ENCODE measurements at regions not wholly inside any gene's neighbourhood (a gene's known extent, or its start where the extent isn't known, plus 50 kb on each side); places are given as distances from the start of the nearest gene placed in this dataset.

DNA sequence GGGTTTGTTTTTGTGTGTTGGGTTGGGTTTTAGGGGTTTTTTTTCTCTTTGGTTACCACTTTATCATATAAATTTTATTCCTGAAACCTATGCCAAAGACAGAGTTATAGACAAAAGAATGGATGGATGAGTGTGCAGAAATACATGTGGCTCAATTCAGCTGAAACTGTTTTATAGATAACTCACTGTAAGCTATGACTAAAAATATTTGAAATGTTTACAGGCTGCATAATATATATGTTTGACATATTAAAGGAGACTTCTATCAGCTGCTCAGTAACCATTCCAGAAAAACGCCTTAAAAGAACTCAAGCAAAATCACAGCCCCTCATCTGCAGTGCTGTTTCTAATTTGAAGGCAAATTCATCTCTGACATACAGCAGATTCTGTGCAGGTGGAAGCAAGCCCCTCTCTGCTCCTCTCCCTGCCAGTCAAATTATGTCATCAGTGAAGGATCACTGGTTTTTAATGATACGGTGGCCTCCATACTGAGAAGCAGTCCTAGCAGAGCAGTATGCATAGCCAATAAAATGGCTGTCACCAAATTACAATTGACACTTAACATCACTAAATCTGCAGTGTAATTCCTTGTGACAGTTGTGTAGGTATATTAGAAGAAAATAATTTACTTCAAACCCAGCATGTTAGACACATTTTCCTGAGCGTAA lies 301.6 kb downstream of the NR2F1-AS1 start:
- Mint-ChIP-seq H3K36me3 (ENCODE audit: insufficient read depth, unreplicated experiment) (peaks cover 5% of the 10 kb centered on the region), H3K4me3 (ENCODE audit: low read depth, unreplicated experiment) (no peak overlapping the region), H3K27me3 (ENCODE audit: unreplicated experiment) (no peaks in the 10 kb centered on the region), H3K27ac (ENCODE audit: unreplicated experiment) (no peak overlapping the region), H3K9me3 (ENCODE audit: low read depth, unreplicated experiment) (no peaks in the 10 kb centered on the region), H3K4me1 (ENCODE audit: low read depth, unreplicated experiment) (peaks cover 14% of the 10 kb centered on the region)
- DNase-seq: no peak
- intact Hi-C loops (cut with micrococcal nuclease; ENCODE audit: unreplicated experiment): no loop called here
- no peak for TF ChIP-seq CTCF (IDR thresholded peaks at IDR 0.05; ENCODE audit: unreplicated experiment)
- no TSS peak for BruUV-seq (replicated peaks)
- CTCF ChIA-PET: no interaction called here

- H3K27me3 Mint-ChIP-seq (ENCODE audit: unreplicated experiment): no peaks in the 10 kb centered on the region
- peaks cover 20% of the 10 kb centered on the region for H3K4me1 Mint-ChIP-seq (ENCODE audit: low read depth, unreplicated experiment)
- intact Hi-C loops (cut with micrococcal nuclease; ENCODE audit: unreplicated experiment): no loop called here
- no peak for DNase-seq
- H3K4me3 Mint-ChIP-seq (ENCODE audit: low read depth, unreplicated experiment): no peak overlapping the region
- BruUV-seq (replicated peaks): no TSS peak
- H3K9me3 Mint-ChIP-seq (ENCODE audit: low read depth, unreplicated experiment): no peaks in the 10 kb centered on the region
- H3K27ac Mint-ChIP-seq (ENCODE audit: unreplicated experiment): no peak overlapping the region
- H3K36me3 Mint-ChIP-seq (ENCODE audit: insufficient read depth, unreplicated experiment): peaks cover 5% of the 10 kb centered on the region
- no peak for TF ChIP-seq CTCF (IDR thresholded peaks at IDR 0.05; ENCODE audit: unreplicated experiment)
- CTCF ChIA-PET: no interaction called here
These were observed 302.1 kb downstream of the NR2F1-AS1 start for GRCh38 chr5:93278896-93279295.

GRCh38 chr5:93277051-93277450 lies 304.0 kb downstream of the NR2F1-AS1 start:
- BruUV-seq (replicated peaks): no TSS peak
- H3K9me3 Mint-ChIP-seq (ENCODE audit: low read depth, unreplicated experiment): no peaks in the 10 kb centered on the region
- no peaks in the 10 kb centered on the region for H3K27me3 Mint-ChIP-seq (ENCODE audit: unreplicated experiment)
- intact Hi-C loops (cut with micrococcal nuclease; ENCODE audit: unreplicated experiment): no loop called here
- H3K4me1 Mint-ChIP-seq (ENCODE audit: low read depth, unreplicated experiment): peaks cover 30% of the 10 kb centered on the region
- H3K36me3 Mint-ChIP-seq (ENCODE audit: insufficient read depth, unreplicated experiment): peaks cover 5% of the 10 kb centered on the region
- no peak for DNase-seq
- CTCF ChIA-PET: no interaction called here
- no peak overlapping the region for H3K4me3 Mint-ChIP-seq (ENCODE audit: low read depth, unreplicated experiment)
- H3K27ac Mint-ChIP-seq (ENCODE audit: unreplicated experiment): no peak overlapping the region
- TF ChIP-seq CTCF (IDR thresholded peaks at IDR 0.05; ENCODE audit: unreplicated experiment): no peak

DNA sequence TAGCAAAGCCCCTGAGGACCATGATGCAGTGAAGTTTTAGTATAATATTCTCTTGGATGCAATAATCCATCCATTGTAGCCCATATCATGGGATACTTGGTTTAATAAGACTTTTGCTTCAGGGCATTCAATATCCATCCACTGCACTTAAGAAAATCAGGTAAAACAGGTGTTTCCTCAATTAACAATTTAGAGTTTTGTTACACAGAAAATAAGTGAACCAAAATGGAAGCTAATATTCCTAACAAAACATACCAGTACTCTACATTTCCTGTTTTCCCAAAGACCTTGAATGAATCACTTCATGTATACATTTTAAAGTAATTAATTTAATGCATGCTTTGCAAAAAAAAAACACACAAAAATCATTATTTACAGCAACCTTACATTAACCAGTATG lies 305.6 kb downstream of the NR2F1-AS1 start:
- Mint-ChIP-seq H3K27ac (ENCODE audit: unreplicated experiment) (no peak overlapping the region), H3K9me3 (ENCODE audit: low read depth, unreplicated experiment) (no peaks in the 10 kb centered on the region), H3K4me1 (ENCODE audit: low read depth, unreplicated experiment) (peaks cover 30% of the 10 kb centered on the region), H3K27me3 (ENCODE audit: unreplicated experiment) (no peaks in the 10 kb centered on the region), H3K4me3 (ENCODE audit: low read depth, unreplicated experiment) (no peak overlapping the region), H3K36me3 (ENCODE audit: insufficient read depth, unreplicated experiment) (no peaks in the 10 kb centered on the region)
- CTCF ChIA-PET: no interaction called here
- DNase-seq: no peak
- intact Hi-C loops (cut with micrococcal nuclease; ENCODE audit: unreplicated experiment): no loop called here
- TF ChIP-seq CTCF (IDR thresholded peaks at IDR 0.05; ENCODE audit: unreplicated experiment): no peak
- no TSS peak for BruUV-seq (replicated peaks)
